Activated CD4-positive, alpha-beta memory T cell treated with anti-CD3 and anti-CD28 coated beads for 36 hours (primary cell): ENCODE measurements at regions not wholly inside any gene's neighbourhood (a gene's known extent, or its start where the extent isn't known, plus 50 kb on each side); places are given as distances from the start of the nearest gene placed in this dataset.

Experiments
- CTCF ChIA-PET: fragments of 350-600 bp; sonication (Branson Sonifier 250); formaldehyde crosslinking; loops from one replicate; lab custom pipeline; 2021; ENCODE audit warnings: antibody characterized with exemption, inconsistent platforms; lab: Charles Lee
- POLR2A ChIA-PET: fragments of 350-600 bp; sonication (Branson Sonifier 250); formaldehyde crosslinking; loops from one replicate; lab custom pipeline; 2021; ENCODE audit warnings: antibody characterized with exemption; lab: Charles Lee
- DNase-seq: peaks from one replicate; pipeline ENCODE4 v3.0.0-alpha.2; 2020
- H3K27ac Mint-ChIP-seq: one replicate; pipeline ENCODE4 v1.8.0; 2021; ENCODE audit warnings: mixed read lengths
- H3K27me3 Mint-ChIP-seq: one replicate; pipeline ENCODE4 v1.8.0; 2021; ENCODE audit warnings: mixed read lengths
- H3K36me3 Mint-ChIP-seq: one replicate; pipeline ENCODE4 v1.8.0; 2021; ENCODE audit warnings: mixed read lengths
- H3K4me1 Mint-ChIP-seq: one replicate; pipeline ENCODE4 v1.8.0; 2021; ENCODE audit warnings: low read depth, mixed read lengths
- H3K4me3 Mint-ChIP-seq: one replicate; pipeline ENCODE4 v1.8.0; 2021; ENCODE audit warnings: mild to moderate bottlenecking, mixed read lengths
- H3K9me3 Mint-ChIP-seq: one replicate; pipeline ENCODE4 v1.8.0; 2021; ENCODE audit warnings: mixed read lengths
- intact Hi-C: fragments of 100-400 bp; cut with micrococcal nuclease; formaldehyde crosslinking; loops from one replicate; pipeline ENCODE4 v1.15.1; 2023

- CTCF ChIA-PET, result no interaction called here
- DNase-seq, result no peak
- no peaks in the 10 kb centered on the region for H3K27me3 Mint-ChIP-seq
- no peak overlapping the region for H3K4me3 Mint-ChIP-seq
- peaks cover 19% of the 10 kb centered on the region for H3K9me3 Mint-ChIP-seq
- no peak overlapping the region for H3K27ac Mint-ChIP-seq
- intact Hi-C loops, result no loop called here
- H3K36me3 Mint-ChIP-seq, result no peaks in the 10 kb centered on the region
- POLR2A ChIA-PET, result no interaction called here
- no peaks in the 10 kb centered on the region for H3K4me1 Mint-ChIP-seq
Observed at GRCh38 chr14:46344327-46344937, 307.1 kb downstream of the RPL10L start.

- Mint-ChIP-seq H3K9me3 (peaks cover 10% of the 10 kb centered on the region), H3K4me3 (no peak overlapping the region), H3K36me3 (no peaks in the 10 kb centered on the region), H3K4me1 (no peaks in the 10 kb centered on the region), H3K27me3 (no peaks in the 10 kb centered on the region), H3K27ac (no peak overlapping the region)
- ChIA-PET CTCF (no interaction called here), POLR2A (no interaction called here)
- intact Hi-C loops, result no loop called here
- no peak for DNase-seq
Observed at GRCh38 chr14:46325777-46326176, 325.8 kb downstream of the RPL10L start.

GRCh38 chr14:46325157-46325556 lies 326.4 kb downstream of the RPL10L start:
- no peak for DNase-seq
- POLR2A ChIA-PET, result no interaction called here
- H3K36me3 Mint-ChIP-seq, result no peaks in the 10 kb centered on the region
- peaks cover 10% of the 10 kb centered on the region for H3K9me3 Mint-ChIP-seq
- CTCF ChIA-PET, result no interaction called here
- no peaks in the 10 kb centered on the region for H3K4me1 Mint-ChIP-seq
- no peak overlapping the region for H3K4me3 Mint-ChIP-seq
- H3K27ac Mint-ChIP-seq, result no peak overlapping the region
- H3K27me3 Mint-ChIP-seq, result no peaks in the 10 kb centered on the region
- intact Hi-C loops, result no loop called here

- intact Hi-C loops, result no loop called here
Observed at GRCh38 chr14:46323404-46323762, 328.2 kb downstream of the RPL10L start.

GRCh38 chr14:46322730-46323403 lies 328.7 kb downstream of the RPL10L start:
- intact Hi-C loops, result no loop called here
- ChIA-PET CTCF (no interaction called here), POLR2A (no interaction called here)
- no peaks in the 10 kb centered on the region for H3K27me3 Mint-ChIP-seq
- DNase-seq, result no peak
- H3K27ac Mint-ChIP-seq, result no peak overlapping the region
- peaks cover 15% of the 10 kb centered on the region for H3K9me3 Mint-ChIP-seq
- no peaks in the 10 kb centered on the region for H3K36me3 Mint-ChIP-seq
- H3K4me3 Mint-ChIP-seq, result no peak overlapping the region
- H3K4me1 Mint-ChIP-seq, result no peaks in the 10 kb centered on the region

More at GRCh38 chr14:46323404-46323762, 328.2 kb downstream of the RPL10L start:
- Mint-ChIP-seq H3K4me1 (no peaks in the 10 kb centered on the region), H3K27me3 (no peaks in the 10 kb centered on the region), H3K4me3 (no peak overlapping the region), H3K36me3 (no peaks in the 10 kb centered on the region), H3K27ac (no peak overlapping the region), H3K9me3 (peaks cover 15% of the 10 kb centered on the region)
- ChIA-PET CTCF (no interaction called here), POLR2A (no interaction called here)
- DNase-seq, result no peak

- no peaks in the 10 kb centered on the region for H3K4me1 Mint-ChIP-seq
- H3K4me3 Mint-ChIP-seq, result no peak overlapping the region
- ChIA-PET POLR2A (no interaction called here), CTCF (no interaction called here)
- H3K27ac Mint-ChIP-seq, result no peak overlapping the region
- intact Hi-C loops, result no loop called here
- no peak for DNase-seq
- peaks cover 17% of the 10 kb centered on the region for H3K9me3 Mint-ChIP-seq
- H3K27me3 Mint-ChIP-seq, result no peaks in the 10 kb centered on the region
- H3K36me3 Mint-ChIP-seq, result no peaks in the 10 kb centered on the region
Observed at GRCh38 chr14:46322076-46322475, 329.5 kb downstream of the RPL10L start.

GRCh38 chr14:46306267-46306666 lies 345.3 kb downstream of the RPL10L start:
- DNase-seq, result no peak
- intact Hi-C loops, result no loop called here
- Mint-ChIP-seq H3K4me3 (no peak overlapping the region), H3K36me3 (no peaks in the 10 kb centered on the region), H3K27me3 (no peaks in the 10 kb centered on the region), H3K27ac (no peak overlapping the region), H3K4me1 (no peaks in the 10 kb centered on the region), H3K9me3 (peaks cover 15% of the 10 kb centered on the region)
- ChIA-PET POLR2A (no interaction called here), CTCF (no interaction called here)

GRCh38 chr14:46300765-46301164 lies 350.8 kb downstream of the RPL10L start:
- POLR2A ChIA-PET, result no interaction called here
- Mint-ChIP-seq H3K4me1 (no peaks in the 10 kb centered on the region), H3K9me3 (peaks cover 18% of the 10 kb centered on the region), H3K4me3 (no peak overlapping the region), H3K27ac (no peak overlapping the region), H3K27me3 (no peaks in the 10 kb centered on the region), H3K36me3 (no peaks in the 10 kb centered on the region)
- intact Hi-C loops, result no loop called here
- CTCF ChIA-PET, result no interaction called here
- no peak for DNase-seq

- POLR2A ChIA-PET, result no interaction called here
- CTCF ChIA-PET, result no interaction called here
- H3K36me3 Mint-ChIP-seq, result no peaks in the 10 kb centered on the region
Observed at GRCh38 chr14:46290706-46291105, 360.9 kb downstream of the RPL10L start.

GRCh38 chr14:46279776-46280175 lies 371.8 kb downstream of the RPL10L start:
- POLR2A ChIA-PET, result no interaction called here
- DNase-seq, result no peak

More at GRCh38 chr14:46290706-46291105, 360.9 kb downstream of the RPL10L start:
- Mint-ChIP-seq H3K4me3 (no peak overlapping the region), H3K27ac (no peak overlapping the region), H3K27me3 (no peaks in the 10 kb centered on the region), H3K4me1 (no peaks in the 10 kb centered on the region), H3K9me3 (peaks cover 42% of the 10 kb centered on the region)
- DNase-seq, result no peak
- intact Hi-C loops, result no loop called here

GRCh38 chr14:46279327-46279726 lies 372.3 kb downstream of the RPL10L start:
- ChIA-PET POLR2A (no interaction called here), CTCF (no interaction called here)
- no peak for DNase-seq
- intact Hi-C loops, result no loop called here
- no peaks in the 10 kb centered on the region for H3K27me3 Mint-ChIP-seq
- no peak overlapping the region for H3K27ac Mint-ChIP-seq
- H3K4me1 Mint-ChIP-seq, result no peaks in the 10 kb centered on the region
- no peaks in the 10 kb centered on the region for H3K36me3 Mint-ChIP-seq
- H3K9me3 Mint-ChIP-seq, result peaks cover 14% of the 10 kb centered on the region
- H3K4me3 Mint-ChIP-seq, result no peak overlapping the region

More at GRCh38 chr14:46279776-46280175, 371.8 kb downstream of the RPL10L start:
- H3K27ac Mint-ChIP-seq, result no peak overlapping the region
- H3K4me3 Mint-ChIP-seq, result no peak overlapping the region
- H3K27me3 Mint-ChIP-seq, result no peaks in the 10 kb centered on the region
- no peaks in the 10 kb centered on the region for H3K4me1 Mint-ChIP-seq
- intact Hi-C loops, result no loop called here
- H3K36me3 Mint-ChIP-seq, result no peaks in the 10 kb centered on the region
- peaks cover 15% of the 10 kb centered on the region for H3K9me3 Mint-ChIP-seq
- CTCF ChIA-PET, result no interaction called here

GRCh38 chr14:46259536-46259935 lies 392.0 kb downstream of the RPL10L start:
- ChIA-PET POLR2A (no interaction called here), CTCF (no interaction called here)
- H3K36me3 Mint-ChIP-seq, result no peaks in the 10 kb centered on the region
- H3K4me1 Mint-ChIP-seq, result no peaks in the 10 kb centered on the region
- intact Hi-C loops, result no loop called here
- H3K4me3 Mint-ChIP-seq, result no peak overlapping the region
- H3K9me3 Mint-ChIP-seq, result peaks cover 7% of the 10 kb centered on the region
- no peaks in the 10 kb centered on the region for H3K27me3 Mint-ChIP-seq
- no peak for DNase-seq
- no peak overlapping the region for H3K27ac Mint-ChIP-seq

- H3K27me3 Mint-ChIP-seq, result no peaks in the 10 kb centered on the region
- POLR2A ChIA-PET, result no interaction called here
- H3K4me3 Mint-ChIP-seq, result no peak overlapping the region
- no peak for DNase-seq
- H3K27ac Mint-ChIP-seq, result no peak overlapping the region
- intact Hi-C loops, result no loop called here
- no peaks in the 10 kb centered on the region for H3K4me1 Mint-ChIP-seq
- H3K9me3 Mint-ChIP-seq, result peaks cover 5% of the 10 kb centered on the region
- CTCF ChIA-PET, result no interaction called here
- H3K36me3 Mint-ChIP-seq, result no peaks in the 10 kb centered on the region
Observed at GRCh38 chr14:46256381-46256780, 395.2 kb downstream of the RPL10L start.
